Thoracic aorta (tissue), 2 donors: ENCODE measurements at regions not wholly inside any gene's neighbourhood (a gene's known extent, or its start where the extent isn't known, plus 50 kb on each side); places are given as distances from the start of the nearest gene placed in this dataset.

Source experiments
- ATAC-seq: fragments of 150-250 bp; one replicate; pipeline ENCODE4 v1.8.0; 2017; ENCODE audit warnings: low read depth; ENCODE audit not compliant: insufficient number of reproducible peaks, low FRiP score
- DNase-seq: peaks from one replicate; pipeline ENCODE4 v3.0.0-alpha.2; 2020; ENCODE audit warnings: low spot score
- H3K27ac ChIP-seq, 2 donors: fragments of 200-600 bp; sonication (generic); 1 replicate in 1 of 2; 2 replicates in 1 of 2; pipeline ENCODE4 v1.5.1; 2016; ENCODE audit warnings: mild to moderate bottlenecking in 2 of 2, moderate library complexity in 2 of 2
- H3K27me3 ChIP-seq: fragments of 200-600 bp; sonication (generic); replicated peaks from 2 replicates; pipeline ENCODE4 v1.6.0; 2016; ENCODE audit warnings: mild to moderate bottlenecking; ENCODE audit not compliant: insufficient read depth
- H3K36me3 ChIP-seq: fragments of 200-600 bp; sonication (generic); one replicate; pipeline ENCODE4 v1.5.1; 2016
- H3K4me1 ChIP-seq, 2 donors: fragments of 200-600 bp; sonication (generic); 1 replicate in 1 of 2; 2 replicates in 1 of 2; pipeline versions ENCODE4 v1.5.1 to v1.6.0; 2016; ENCODE audit warnings: low read depth in 2 of 2, mild to moderate bottlenecking in 1 of 2; ENCODE audit not compliant: control insufficient read depth in 1 of 2
- H3K4me3 ChIP-seq: fragments of 200-600 bp; sonication (generic); 2 replicates; pipeline ENCODE4 v1.5.1; 2016; ENCODE audit warnings: mild to moderate bottlenecking
- H3K9me3 ChIP-seq: fragments of 200-600 bp; sonication (generic); 2 replicates; pipeline ENCODE4 v1.5.1; 2016
- CTCF ChIP-seq: fragments of 200-600 bp; sonication (generic); IDR thresholded peaks from one replicate; pipeline ENCODE4 v1.5.1; 2019; ENCODE audit warnings: antibody characterized with exemption

GRCh38 chr7:46696741-46697140, 775.7 kb upstream of the IGFBP3 start:
- Histone ChIP-seq H3K4me3 (no peak overlapping the region), H3K27ac (no peak overlapping the region), H3K4me1 (no peaks in the 10 kb centered on the region), H3K27me3 (no peaks in the 10 kb centered on the region), H3K9me3 (no peaks in the 10 kb centered on the region), H3K36me3 (no peaks in the 10 kb centered on the region)
- no peak for DNase-seq
- TF ChIP-seq CTCF = no peak
- ATAC-seq = no peak

GRCh38 chr7:46695051-46695708, 774.1 kb upstream of the IGFBP3 start:
- Histone ChIP-seq H3K4me3 (no peak overlapping the region), H3K36me3 (no peaks in the 10 kb centered on the region), H3K27me3 (no peaks in the 10 kb centered on the region), H3K4me1 (no peaks in the 10 kb centered on the region), H3K9me3 (no peaks in the 10 kb centered on the region), H3K27ac (no peak overlapping the region)
- DNase-seq = no peak
- no peak for ATAC-seq
- TF ChIP-seq CTCF = no peak

GRCh38 chr7:46694058-46694457, 773.0 kb upstream of the IGFBP3 start:
- Histone ChIP-seq H3K4me3 (no peak overlapping the region), H3K9me3 (no peaks in the 10 kb centered on the region), H3K27me3 (no peaks in the 10 kb centered on the region), H3K27ac (no peak overlapping the region), H3K36me3 (no peaks in the 10 kb centered on the region), H3K4me1 (no peaks in the 10 kb centered on the region)
- ATAC-seq (no peak), DNase-seq (no peak)
- no peak for TF ChIP-seq CTCF

GRCh38 chr7:46687203-46687602, 766.1 kb upstream of the IGFBP3 start:
- no peak for ATAC-seq
- Histone ChIP-seq H3K36me3 (no peaks in the 10 kb centered on the region), H3K4me1 (peaks cover 9 to 11% of the 10 kb centered on the region in 2 donors), H3K27ac (no peak overlapping the region), H3K9me3 (no peaks in the 10 kb centered on the region), H3K4me3 (no peak overlapping the region), H3K27me3 (no peaks in the 10 kb centered on the region)
- no peak for TF ChIP-seq CTCF
- DNase-seq = no peak

- Histone ChIP-seq H3K27me3 (no peaks in the 10 kb centered on the region), H3K4me3 (no peak overlapping the region)
Measured at GRCh38 chr7:46685051-46685450, 764.0 kb upstream of the IGFBP3 start.

More at GRCh38 chr7:46685051-46685450, 764.0 kb upstream of the IGFBP3 start:
- no peak for DNase-seq
- Histone ChIP-seq H3K9me3 (no peaks in the 10 kb centered on the region), H3K27ac (no peak overlapping the region), H3K36me3 (no peaks in the 10 kb centered on the region), H3K4me1 (peaks cover 14 to 18% of the 10 kb centered on the region in 2 donors)
- no peak for TF ChIP-seq CTCF
- ATAC-seq = no peak
